GM18502 (cell line): ENCODE measurements at regions not wholly inside any gene's neighbourhood (a gene's known extent, or its start where the extent isn't known, plus 50 kb on each side); places are given as distances from the start of the nearest gene placed in this dataset.
"Not testable (repeated sequence)": the region's sequence is repeated elsewhere in the genome, so short reads cannot be mapped to it uniquely, and the experiment has no call there.

Experiments used
- ATAC-seq: cut with Tn5 transposase; IDR thresholded peaks from one replicate; pipeline ENCODE4 v1.9.1; 2021; ENCODE audit warnings: mild to moderate bottlenecking; ENCODE audit not compliant: unreplicated experiment, poor library complexity

DNA sequence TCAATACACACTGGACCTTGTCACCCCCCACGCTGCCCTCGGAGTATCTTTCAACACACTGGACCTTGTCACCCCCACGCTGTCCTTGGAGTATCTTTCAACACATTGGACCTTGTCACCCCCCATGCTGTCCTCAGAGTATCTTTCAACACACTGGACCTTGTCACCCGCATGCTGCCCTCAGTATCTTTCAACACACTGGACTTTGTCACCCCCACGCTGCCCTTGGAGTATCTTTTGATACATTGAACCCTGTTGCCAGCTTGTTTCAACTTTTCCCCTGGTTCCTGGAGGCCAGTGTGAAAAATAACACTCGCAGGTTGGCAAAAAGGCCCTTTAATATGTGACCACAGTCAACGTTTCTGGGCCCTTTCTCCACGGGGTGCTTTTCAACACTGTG, 247.8 kb downstream of the TEX29 start:
- no peak for ATAC-seq

DNA sequence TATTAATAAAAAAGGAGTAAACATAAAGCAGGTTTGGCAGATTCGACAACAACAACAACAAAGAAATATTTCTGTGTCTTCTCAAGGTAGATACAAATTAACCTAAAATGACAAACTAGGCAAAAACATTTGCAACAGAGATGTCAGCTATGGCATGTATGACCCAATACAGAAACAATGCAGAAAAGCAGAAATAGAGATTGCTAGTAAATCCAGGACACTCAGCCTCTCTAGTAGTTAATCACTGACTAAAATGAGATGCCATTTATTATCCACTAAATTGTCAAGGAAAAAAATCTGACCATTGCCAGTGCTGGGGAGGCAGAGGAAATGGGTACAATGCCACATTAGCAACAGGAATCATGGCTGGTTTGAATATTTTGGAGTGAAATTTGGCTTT, 250.5 kb downstream of the TEX29 start:
- no peak for ATAC-seq

DNA sequence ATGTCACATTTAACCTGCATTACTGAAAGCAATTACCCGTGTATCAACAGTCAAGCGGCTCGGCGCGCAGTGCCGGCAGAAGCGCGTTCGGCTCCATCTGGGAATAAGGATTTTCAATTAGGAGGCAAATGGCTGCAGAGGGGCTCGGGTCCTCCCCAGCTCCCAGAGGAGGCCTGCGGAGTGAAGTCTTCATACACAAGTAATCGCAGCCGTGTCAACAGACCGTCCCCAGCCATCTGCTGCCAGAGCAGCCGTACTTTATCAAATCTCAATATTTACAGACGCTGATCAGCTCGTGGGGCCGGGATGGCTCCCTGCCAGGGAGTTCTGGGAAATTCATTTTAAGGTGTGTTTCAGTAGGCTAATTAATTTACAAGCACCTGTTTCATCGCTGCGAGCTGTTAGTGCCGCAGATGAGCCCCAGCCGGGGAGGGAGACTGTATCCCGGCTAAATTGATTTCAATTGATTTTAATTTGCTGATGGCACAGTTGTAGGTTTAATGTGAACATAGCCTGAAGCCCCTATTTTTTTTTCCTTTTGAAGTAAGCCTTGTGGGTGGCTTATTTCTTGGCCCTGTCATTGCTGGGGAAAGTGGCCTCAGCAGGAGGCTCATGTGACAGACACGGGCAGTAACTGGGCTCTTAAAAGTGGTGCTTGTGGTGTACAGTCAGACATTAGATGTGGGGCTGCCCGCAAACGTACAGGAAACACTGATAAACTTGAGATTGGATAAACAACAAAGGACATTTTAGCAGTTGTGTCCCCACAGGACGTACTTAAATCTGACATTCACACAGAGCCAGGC, 252.7 kb downstream of the TEX29 start:
- no peak for ATAC-seq

DNA sequence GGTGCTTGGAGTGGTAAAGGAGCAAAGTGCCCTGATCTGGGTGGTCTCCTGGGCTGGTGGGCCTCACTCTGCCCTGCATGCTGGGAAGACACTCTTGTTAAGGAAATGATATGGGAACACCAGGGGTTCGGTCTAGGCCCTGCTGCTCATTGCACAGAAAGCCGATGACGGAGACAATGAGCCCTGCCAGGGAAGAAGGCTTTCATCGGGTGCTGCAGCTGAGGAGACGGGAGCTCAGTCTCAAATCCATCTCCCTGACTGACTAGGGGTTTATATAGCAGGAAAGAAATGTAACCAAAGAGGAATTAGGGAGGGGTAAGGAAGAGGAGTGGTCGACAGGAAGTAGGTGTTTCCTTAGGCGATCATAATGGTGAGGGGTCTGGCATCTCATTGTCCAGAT, 253.4 kb downstream of the TEX29 start:
- ATAC-seq: no peak

DNA sequence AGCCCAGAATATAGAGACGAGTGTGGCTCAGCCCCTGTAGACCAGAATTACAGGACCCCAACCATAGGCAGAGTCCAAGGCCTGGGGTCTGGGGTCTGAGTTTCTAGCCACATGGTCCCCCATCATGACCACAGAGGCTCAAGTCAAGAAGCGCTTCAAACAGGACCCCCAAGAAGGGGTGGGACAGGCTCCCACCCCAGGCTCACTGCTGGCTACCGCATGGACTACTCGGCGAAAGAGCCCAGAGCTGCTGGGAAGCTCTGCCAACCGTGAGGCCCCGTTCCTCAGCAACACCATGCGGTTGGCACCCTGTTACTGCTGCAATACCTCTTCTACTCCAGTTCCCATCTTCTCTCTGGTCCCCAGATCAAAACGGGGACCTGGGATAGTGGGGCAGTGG, 254.8 kb downstream of the TEX29 start:
- no peak for ATAC-seq

DNA sequence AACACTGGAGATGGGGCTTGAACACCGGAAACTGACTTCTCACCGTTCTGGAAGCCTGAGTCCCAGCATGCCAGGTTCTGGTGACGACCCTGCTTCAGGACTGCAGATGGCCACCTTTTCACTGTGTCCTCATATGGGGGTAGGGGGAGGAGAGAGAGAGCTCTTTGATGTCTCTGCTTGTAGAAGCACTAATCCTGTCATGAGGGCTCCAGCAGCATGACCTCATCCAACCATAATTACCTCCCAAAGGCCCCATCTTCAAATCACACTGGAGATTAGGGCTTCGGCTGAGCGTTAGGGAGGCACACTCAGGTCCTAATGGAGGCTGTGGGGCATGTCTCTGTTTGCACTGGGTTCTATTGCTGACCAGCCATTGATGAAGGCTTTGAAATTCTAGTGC, 255.3 kb downstream of the TEX29 start:
- ATAC-seq: no peak

DNA sequence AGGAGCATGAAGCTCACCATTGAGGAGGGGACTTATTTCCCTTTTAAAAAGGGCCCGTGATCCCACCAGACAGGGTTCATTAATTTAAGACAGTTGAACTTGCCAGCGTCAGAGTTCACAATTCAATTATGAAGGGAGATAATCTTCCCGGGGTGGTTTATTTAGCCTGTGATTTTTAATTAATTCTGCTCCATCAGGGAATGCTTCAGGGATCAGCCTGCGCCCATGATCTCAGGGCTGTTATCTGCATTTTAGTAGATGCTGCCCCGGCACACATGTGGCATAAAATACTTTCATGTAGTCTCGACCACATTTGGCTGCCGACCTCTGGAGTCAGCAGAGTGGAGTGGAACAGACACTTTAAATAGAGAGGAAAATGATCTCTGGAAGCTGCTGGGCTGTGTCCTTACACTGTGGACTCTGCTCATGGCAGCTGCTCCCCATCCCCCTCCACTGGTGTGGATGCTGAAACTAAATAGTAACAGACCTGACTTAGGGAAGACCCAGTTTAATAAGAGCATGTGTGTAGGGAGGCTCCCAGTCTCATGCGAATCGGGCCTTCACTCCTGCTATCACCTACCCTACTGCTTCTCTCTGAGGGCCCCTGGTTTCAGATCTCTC, 256.9 kb downstream of the TEX29 start:
- ATAC-seq: no peak

DNA sequence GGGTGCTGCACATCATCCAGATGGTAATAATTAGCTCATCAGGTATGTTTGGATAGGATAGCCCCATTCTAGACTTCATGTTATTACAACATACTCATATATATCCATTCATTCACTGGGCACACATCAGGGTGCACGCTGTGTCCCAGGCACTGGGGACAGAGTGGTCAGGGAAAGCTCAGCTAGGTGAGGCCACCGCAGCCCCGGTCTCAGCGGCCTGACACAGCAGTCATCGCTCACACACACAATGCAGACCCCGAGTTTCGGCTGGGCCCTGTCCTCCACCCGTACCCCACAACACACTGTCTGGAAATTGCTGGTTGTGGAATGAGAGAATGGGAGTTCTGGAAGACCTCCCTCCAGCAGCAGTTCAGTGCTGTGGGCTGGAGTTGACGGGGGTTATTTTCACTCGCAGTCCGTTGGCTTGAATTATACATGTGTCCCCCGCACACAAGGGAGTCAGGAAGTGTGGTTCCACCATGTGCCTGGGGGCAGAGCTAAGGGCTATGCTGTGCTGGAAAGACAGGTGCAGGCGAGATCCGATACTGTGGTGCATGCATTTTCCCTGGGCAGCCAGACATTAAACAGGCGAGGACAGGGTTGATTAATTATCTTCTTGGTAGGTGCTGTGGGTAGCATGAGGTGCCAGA, 257.6 kb downstream of the TEX29 start:
- no peak for ATAC-seq

DNA sequence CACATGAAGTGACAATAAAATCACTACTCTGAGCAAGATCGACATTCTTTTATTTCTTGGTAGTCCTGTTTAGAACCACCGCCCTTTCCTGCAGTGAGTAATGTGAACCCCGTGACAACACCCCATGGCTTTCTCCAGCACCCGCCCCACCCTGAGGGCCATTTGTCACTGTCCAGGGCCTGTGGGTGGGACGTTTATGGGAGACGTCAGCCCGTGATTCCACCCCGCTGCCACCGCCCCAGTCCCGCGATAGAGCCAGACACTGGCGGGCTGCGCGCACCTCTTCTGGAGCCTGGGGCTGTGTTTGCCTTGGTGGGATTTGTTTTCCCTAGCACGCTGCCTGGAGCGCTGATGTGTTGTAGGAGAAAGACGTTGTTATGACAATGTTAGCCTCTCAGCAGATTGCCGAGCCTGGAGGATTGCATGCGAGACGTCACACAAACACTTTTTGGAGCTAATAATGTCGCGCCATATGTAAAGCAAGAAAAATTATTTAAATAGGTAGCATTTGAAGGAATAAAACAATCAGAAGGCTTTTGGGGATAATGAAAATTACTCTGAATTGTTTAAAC, 263.7 kb downstream of the TEX29 start:
- ATAC-seq: no peak

DNA sequence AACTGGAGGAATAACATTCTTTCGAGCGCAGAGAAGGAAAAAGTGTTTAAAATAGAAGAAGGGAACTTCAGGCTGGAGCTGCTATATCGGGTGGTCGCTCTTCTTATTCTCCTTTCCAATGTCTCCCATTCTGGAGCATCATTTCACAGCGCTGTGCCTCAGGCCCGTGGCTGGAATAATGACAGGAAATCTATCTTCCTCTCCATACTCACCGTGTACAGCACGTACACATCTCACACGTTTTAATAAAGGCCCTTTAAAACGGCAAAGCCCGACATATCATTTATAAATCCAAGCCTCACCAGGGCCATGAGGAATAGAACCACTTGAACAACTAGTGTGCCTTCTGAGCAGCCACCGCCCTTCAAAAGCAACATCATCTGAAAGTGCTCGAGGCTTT, 264.4 kb downstream of the TEX29 start:
- no peak for ATAC-seq

DNA sequence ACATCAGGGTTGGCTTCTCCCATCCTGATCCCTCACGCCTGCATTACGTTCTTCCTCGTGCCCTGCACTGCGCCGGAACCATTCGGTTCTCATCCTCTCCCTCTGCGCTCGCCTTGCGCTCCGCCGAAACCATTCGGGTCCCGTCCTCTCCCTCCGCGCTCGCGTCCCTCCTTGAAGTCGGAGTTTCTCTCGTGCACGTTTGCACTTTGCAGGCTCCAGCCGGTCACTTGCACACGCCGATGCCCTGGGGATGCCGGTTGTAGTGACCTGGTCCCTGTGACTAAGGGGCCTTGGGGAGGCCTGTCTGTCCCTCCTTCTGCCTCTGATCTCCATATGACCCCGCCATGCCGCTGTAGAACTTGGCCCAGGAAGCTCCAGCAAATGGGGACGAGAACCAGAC, 265.8 kb downstream of the TEX29 start:
- no peak for ATAC-seq

DNA sequence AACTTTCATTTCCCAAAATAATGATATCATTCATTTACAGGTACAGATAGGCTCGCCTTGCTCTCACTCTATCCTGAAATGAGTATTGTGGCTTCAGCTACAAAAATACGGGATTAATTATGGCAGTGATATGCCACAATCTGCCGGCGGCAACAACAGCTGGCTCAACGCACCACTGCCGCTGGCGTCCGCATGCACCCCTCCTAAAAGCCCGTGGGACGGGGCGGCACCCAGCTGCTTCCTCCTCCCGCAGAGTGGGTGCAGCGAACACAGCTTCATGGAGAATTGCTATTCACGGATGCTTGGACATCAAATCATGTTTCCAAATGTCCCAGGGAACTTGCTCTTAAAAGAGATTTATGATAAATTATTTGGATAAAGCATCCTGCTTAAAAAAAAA, 266.8 kb downstream of the TEX29 start:
- no peak for ATAC-seq

DNA sequence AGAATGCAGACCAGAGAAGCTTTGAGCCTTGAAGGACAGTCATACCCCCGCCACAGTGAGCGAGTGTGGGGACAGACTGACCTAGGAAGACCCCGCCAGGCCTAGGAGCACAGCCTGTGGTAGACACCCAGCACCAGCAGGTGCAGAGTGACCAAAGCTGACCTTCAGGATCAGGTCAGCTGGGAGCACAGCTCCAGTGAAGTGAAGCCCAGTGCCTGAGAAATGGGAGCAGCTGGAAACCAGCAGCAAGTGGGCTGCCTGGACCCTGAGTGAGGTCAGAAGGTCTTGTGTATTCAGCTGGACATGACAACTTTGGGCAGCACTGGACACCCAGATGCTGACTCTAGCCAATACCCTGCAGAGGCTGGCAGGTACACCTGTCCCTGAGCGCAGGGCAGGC, 268.9 kb downstream of the TEX29 start:
- no peak for ATAC-seq

DNA sequence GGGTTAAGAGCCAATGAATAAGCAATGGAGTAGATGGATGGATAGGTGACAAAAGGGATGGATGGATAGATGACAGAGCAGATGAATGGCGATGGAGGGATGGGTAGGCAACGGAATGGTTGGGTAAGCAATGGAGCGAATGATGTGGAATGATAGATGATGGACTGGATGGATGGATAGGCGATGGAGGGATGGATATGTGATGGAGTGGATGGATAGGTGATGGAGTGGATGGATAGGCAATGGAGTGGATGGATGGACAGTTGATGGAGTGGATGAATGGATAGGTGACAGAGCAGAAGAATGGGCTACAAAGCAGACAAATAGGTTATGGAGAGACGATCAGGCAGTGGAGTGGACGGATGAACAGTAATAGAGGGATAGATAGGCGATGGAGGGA, 269.6 kb downstream of the TEX29 start:
- ATAC-seq: no peak

DNA sequence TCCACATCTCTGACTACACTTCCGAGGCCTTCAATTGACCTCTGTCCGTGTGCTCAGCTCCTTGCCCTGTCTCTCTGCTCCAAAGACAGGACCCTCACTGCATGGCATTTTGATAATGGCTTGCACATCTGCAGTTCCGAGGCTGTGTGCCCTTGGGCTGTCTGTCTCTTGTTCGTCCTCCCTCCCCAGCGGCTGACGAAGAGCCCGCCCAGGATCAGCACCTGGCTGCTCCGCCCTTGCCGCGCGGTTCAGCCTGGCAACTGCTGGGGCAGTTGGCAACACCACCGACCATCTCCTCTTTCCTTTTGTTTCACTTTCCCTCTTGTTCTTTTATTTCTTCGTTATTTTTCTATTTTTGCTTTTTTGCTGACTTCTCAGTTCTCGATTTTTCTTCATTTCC, 270.4 kb downstream of the TEX29 start:
- no peak for ATAC-seq

DNA sequence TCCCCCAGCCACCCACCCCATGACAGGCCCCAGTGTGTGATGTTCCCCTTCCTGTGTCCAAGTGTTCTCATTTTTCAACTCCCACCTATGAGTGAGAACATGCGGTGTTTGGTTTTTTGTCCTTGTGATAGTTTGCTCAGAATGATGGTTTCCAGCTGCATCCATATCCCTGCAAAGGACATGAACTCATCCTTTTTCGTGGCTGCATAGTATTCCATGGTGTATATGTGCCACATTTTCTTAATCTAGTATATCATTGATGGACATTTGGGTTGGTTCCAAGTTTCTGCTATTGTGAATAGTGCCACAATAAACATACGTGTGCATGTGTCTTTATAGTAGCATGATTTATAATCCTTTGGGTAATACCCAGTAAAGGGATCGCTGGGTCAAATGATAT, 273.0 kb downstream of the TEX29 start:
- not testable (repeated sequence) for ATAC-seq

DNA sequence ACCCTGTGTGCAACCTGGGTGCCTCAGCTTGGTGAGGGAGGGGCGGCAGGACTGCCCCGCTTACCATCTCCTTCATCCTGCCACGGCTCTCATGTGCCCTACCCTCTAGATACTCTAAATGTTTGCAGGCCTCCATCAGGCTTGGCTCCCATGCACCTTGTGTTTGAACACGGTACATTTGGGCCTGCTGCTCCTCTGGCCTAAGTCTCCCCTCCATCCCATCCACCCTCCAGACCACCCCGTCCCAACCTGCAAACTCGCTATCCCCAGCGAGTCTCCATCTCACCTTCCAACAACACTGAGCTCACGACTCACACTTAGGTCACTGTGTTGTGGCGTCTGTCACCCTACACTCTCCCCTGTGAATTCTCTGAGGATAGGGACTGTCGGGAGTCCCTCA, 274.2 kb downstream of the TEX29 start:
- ATAC-seq: no peak

DNA sequence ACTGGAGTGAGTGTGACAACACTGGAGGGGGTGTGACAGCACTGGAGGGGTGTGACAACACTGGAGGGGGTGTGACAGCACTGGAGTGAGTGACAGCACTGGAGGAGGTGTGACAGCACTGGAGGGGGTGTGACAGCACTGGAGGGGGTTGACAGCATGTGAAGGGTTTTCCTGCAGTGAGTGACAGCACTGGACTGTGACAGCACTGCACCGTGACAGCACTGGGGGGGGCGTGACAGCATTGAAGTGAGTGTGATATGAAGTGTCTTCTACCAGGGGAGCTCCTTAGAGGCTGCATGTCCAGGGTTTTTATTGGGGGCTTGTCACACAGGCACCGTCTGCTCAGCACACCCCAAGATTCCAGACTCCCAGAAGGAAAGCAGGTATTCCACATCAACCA, 274.8 kb downstream of the TEX29 start:
- ATAC-seq: no peak

DNA sequence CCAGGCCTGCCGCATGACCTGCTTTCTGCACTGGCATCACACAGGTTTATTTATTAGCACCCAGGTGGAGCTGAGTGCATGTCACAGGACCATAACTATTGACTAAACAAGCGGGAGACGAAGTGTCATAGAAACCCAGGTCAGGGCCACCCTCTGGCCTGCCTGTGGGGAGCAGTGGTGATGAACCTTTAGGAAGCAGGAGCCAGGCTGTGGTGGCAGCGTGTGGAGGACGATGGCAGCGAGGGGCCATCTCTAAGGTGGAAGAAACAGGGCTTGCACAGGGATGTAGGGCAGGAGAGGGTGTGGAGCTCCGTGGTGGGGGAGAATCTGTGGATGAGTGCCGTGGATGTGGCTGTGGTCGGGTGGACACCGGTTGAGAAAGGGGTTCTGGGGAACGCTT, 275.3 kb downstream of the TEX29 start:
- ATAC-seq: no peak

DNA sequence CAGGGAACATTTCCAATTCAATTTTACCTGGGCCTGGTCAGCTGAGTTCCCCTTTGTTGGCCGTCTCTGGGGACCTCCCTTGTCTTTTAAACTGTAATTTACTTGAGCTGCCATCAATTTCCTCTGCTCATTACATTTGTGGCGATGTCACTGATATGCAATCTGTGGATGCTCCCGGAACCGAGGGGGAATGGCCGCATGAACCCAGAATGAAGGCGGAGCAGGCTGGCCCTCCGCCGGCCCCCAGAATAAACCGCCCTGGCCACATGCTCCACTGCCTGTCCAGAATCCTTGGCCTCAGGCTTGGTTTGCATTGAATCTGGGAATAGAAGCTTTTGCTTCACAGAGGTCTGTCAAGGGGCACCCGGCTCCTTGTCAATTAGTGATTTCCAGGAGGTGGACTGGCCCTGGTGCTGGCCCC, 276.8 kb downstream of the TEX29 start:
- no peak for ATAC-seq

DNA sequence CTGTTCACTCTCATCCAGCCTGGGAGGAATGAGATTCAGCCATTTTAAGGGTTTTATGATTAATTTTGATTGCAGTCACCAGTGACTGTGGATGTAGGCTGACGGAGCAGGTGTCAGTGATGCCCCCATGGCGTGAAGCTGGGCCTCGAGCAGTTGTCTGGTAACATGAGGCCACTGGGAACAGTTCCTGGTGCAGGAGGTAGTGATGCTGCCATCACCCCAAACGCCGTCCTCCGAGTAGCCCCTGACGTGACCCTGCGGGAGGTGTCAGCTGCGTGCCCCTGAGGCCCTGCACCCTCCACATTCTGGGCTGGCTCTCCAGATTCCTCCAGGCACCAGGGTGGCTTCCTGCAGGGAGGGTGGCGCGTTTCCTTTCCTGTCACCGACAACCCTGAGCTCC, 277.2 kb downstream of the TEX29 start:
- ATAC-seq: no peak
